GM23248 (cell line): ENCODE measurements at regions not wholly inside any gene's neighbourhood (a gene's known extent, or its start where the extent isn't known, plus 50 kb on each side); places are given as distances from the start of the nearest gene placed in this dataset.

Experiments
- EZH2 ChIP-seq: fragments of 200-600 bp; sonication (generic); IDR thresholded peaks from 2 replicates; pipeline ENCODE4 v1.6.1; 2018; ENCODE audit warnings: antibody characterized with exemption, mild to moderate bottlenecking; ENCODE audit not compliant: insufficient read depth, poor library complexity, severe bottlenecking
- EZH2phosphoT487 ChIP-seq: fragments of 200-600 bp; sonication (generic); IDR thresholded peaks from 2 replicates; pipeline ENCODE4 v1.6.1; 2018; ENCODE audit warnings: antibody characterized with exemption, moderate library complexity, mild to moderate bottlenecking, low read depth; ENCODE audit not compliant: insufficient read depth

GRCh38 chr11:95661162-95661561 is 128.4 kb downstream of the FAM76B start:
- TF ChIP-seq EZH2 (no peak), EZH2phosphoT487 (no peak)
